GM15510 (cell line): ENCODE measurements at regions not wholly inside any gene's neighbourhood (a gene's known extent, or its start where the extent isn't known, plus 50 kb on each side); places are given as distances from the start of the nearest gene placed in this dataset.

Source experiments
- POLR2A ChIP-seq: IDR thresholded peaks from 3 replicates; pipeline ENCODE4 v1.6.1; 2011; ENCODE audit warnings: borderline replicate concordance; ENCODE audit not compliant: insufficient read length; ENCODE audit errors: extremely low read depth

GRCh38 chr12:131311764-131312163 lies 358.1 kb downstream of the ADGRD1 start:
- TF ChIP-seq POLR2A: no peak

GRCh38 chr12:131312793-131313545 lies 359.3 kb downstream of the ADGRD1 start:
- no peak for TF ChIP-seq POLR2A

GRCh38 chr12:131313635-131314034 lies 359.9 kb downstream of the ADGRD1 start:
- TF ChIP-seq POLR2A: no peak

- no peak for TF ChIP-seq POLR2A
These were observed 360.9 kb downstream of the ADGRD1 start for GRCh38 chr12:131314524-131315090.

- no peak for TF ChIP-seq POLR2A
These were observed 361.9 kb downstream of the ADGRD1 start for GRCh38 chr12:131315601-131316000.

- TF ChIP-seq POLR2A: no peak
These were observed 362.7 kb downstream of the ADGRD1 start for GRCh38 chr12:131316388-131316787.

GRCh38 chr12:131318045-131318685 lies 364.5 kb downstream of the ADGRD1 start:
- TF ChIP-seq POLR2A: no peak

- no peak for TF ChIP-seq POLR2A
These were observed 368.3 kb downstream of the ADGRD1 start for GRCh38 chr12:131321988-131322387.

GRCh38 chr12:131323879-131324278 lies 370.2 kb downstream of the ADGRD1 start:
- no peak for TF ChIP-seq POLR2A

GRCh38 chr12:131327521-131328488 lies 374.1 kb downstream of the ADGRD1 start:
- no peak for TF ChIP-seq POLR2A

GRCh38 chr12:131330106-131330815 lies 376.6 kb downstream of the ADGRD1 start:
- TF ChIP-seq POLR2A: no peak

- TF ChIP-seq POLR2A: no peak
These were observed 377.5 kb downstream of the ADGRD1 start for GRCh38 chr12:131331148-131331750.

GRCh38 chr12:131332224-131332623 lies 378.5 kb downstream of the ADGRD1 start:
- no peak for TF ChIP-seq POLR2A

GRCh38 chr12:131333136-131333535 lies 377.8 kb upstream of the SFSWAP start:
- no peak for TF ChIP-seq POLR2A
